CD4-positive, alpha-beta T cell treated with Interleukin-1 beta for 1 hour (primary cell): ENCODE measurements at regions not wholly inside any gene's neighbourhood (a gene's known extent, or its start where the extent isn't known, plus 50 kb on each side); places are given as distances from the start of the nearest gene placed in this dataset.

Experiments used
- DNase-seq, 2 donors: peaks; one replicate each; pipeline ENCODE4 v3.0.0-alpha.2; 2020 to 2022

- no peak for DNase-seq
These were observed 238.0 kb upstream of the ATP2B1 start for GRCh38 chr12:89946518-89947135.

- no peak for DNase-seq
These were observed 236.5 kb upstream of the ATP2B1 start for GRCh38 chr12:89945123-89945522.

- no peak for DNase-seq
These were observed 234.8 kb upstream of the ATP2B1 start for GRCh38 chr12:89943463-89943862.

GRCh38 chr12:89941436-89941835 is 232.8 kb upstream of the ATP2B1 start:
- DNase-seq = no peak

- no peak for DNase-seq
These were observed 231.0 kb upstream of the ATP2B1 start for GRCh38 chr12:89939522-89940215.

GRCh38 chr12:89936631-89937030 is 228.0 kb upstream of the ATP2B1 start:
- DNase-seq = no peak

- DNase-seq = no peak
These were observed 227.2 kb upstream of the ATP2B1 start for GRCh38 chr12:89935850-89936249.

- no peak for DNase-seq
These were observed 225.3 kb upstream of the ATP2B1 start for GRCh38 chr12:89933911-89934310.

GRCh38 chr12:89932954-89933353 is 224.3 kb upstream of the ATP2B1 start:
- no peak for DNase-seq

- DNase-seq = no peak
These were observed 219.8 kb upstream of the ATP2B1 start for GRCh38 chr12:89928467-89928866.

GRCh38 chr12:89927226-89927698 is 218.6 kb upstream of the ATP2B1 start:
- peak in 1 of 2 donors; percentile 23 for DNase-seq

GRCh38 chr12:89924191-89924590 is 215.6 kb upstream of the ATP2B1 start:
- no peak for DNase-seq

- DNase-seq = no peak
These were observed 214.5 kb upstream of the ATP2B1 start for GRCh38 chr12:89923091-89923490.

- no peak for DNase-seq
These were observed 212.2 kb upstream of the ATP2B1 start for GRCh38 chr12:89920866-89921265.

- DNase-seq = no peak
These were observed 210.7 kb upstream of the ATP2B1 start for GRCh38 chr12:89919241-89919906.

- DNase-seq = no peak
These were observed 209.7 kb upstream of the ATP2B1 start for GRCh38 chr12:89918172-89918846.

- no peak for DNase-seq
These were observed 201.1 kb upstream of the ATP2B1 start for GRCh38 chr12:89909753-89910152.

GRCh38 chr12:89907659-89908058 is 199.0 kb upstream of the ATP2B1 start:
- DNase-seq = no peak

- no peak for DNase-seq
These were observed 198.2 kb upstream of the ATP2B1 start for GRCh38 chr12:89906824-89907223.

GRCh38 chr12:89906178-89906577 is 197.5 kb upstream of the ATP2B1 start:
- no peak for DNase-seq

- DNase-seq = no peak
These were observed 193.4 kb upstream of the ATP2B1 start for GRCh38 chr12:89901906-89902642.

- DNase-seq = no peak
These were observed 192.7 kb upstream of the ATP2B1 start for GRCh38 chr12:89901319-89901718.

GRCh38 chr12:89899651-89900050 is 191.0 kb upstream of the ATP2B1 start:
- no peak for DNase-seq
